ENCODE measurements at regions not wholly inside any gene's neighbourhood (a gene's known extent, or its start where the extent isn't known, plus 50 kb on each side); places are given as distances from the start of the nearest gene placed in this dataset.
"Not testable (repeated sequence)": the region's sequence is repeated elsewhere in the genome, so short reads cannot be mapped to it uniquely, and the experiment has no call there.

GRCh38 chr15:96947296-96948229 is 617.1 kb downstream of the NR2F2 start:
- no peak for DNase-seq

- no peak for DNase-seq
These were observed 618.5 kb downstream of the NR2F2 start for GRCh38 chr15:96948981-96949380.

GRCh38 chr15:96958721-96959120 is 628.2 kb downstream of the NR2F2 start:
- DNase-seq, result no peak

- no peak for DNase-seq
These were observed 629.0 kb downstream of the NR2F2 start for GRCh38 chr15:96959501-96959900.

GRCh38 chr15:96960711-96961480 is 630.4 kb downstream of the NR2F2 start:
- DNase-seq, result no peak

- DNase-seq, result no peak
These were observed 636.1 kb downstream of the NR2F2 start for GRCh38 chr15:96966554-96966953.

GRCh38 chr15:96969732-96970710 is 639.5 kb downstream of the NR2F2 start:
- no peak for DNase-seq

GRCh38 chr15:96972201-96972600 is 641.7 kb downstream of the NR2F2 start:
- no peak for DNase-seq

GRCh38 chr15:96974761-96975160 is 644.3 kb downstream of the NR2F2 start:
- no peak for DNase-seq

- DNase-seq, result no peak
These were observed 647.4 kb downstream of the NR2F2 start for GRCh38 chr15:96977886-96978285.

- no peak for DNase-seq
These were observed 648.5 kb downstream of the NR2F2 start for GRCh38 chr15:96978937-96979473.

GRCh38 chr15:96984121-96984671 is 653.7 kb downstream of the NR2F2 start:
- DNase-seq, result not testable (repeated sequence)

- no peak for DNase-seq
These were observed 662.3 kb downstream of the NR2F2 start for GRCh38 chr15:96992817-96993216.

- no peak for DNase-seq
These were observed 667.0 kb downstream of the NR2F2 start for GRCh38 chr15:96997538-96997937.

GRCh38 chr15:97009031-97009431 is 678.5 kb downstream of the NR2F2 start:
- no peak for DNase-seq

- no peak for DNase-seq
These were observed 682.5 kb downstream of the NR2F2 start for GRCh38 chr15:97012986-97013385.

GRCh38 chr15:97013491-97013890 is 683.0 kb downstream of the NR2F2 start:
- no peak for DNase-seq

GRCh38 chr15:97014001-97014400 is 683.5 kb downstream of the NR2F2 start:
- DNase-seq, result no peak

GRCh38 chr15:97023488-97023844 is 693.0 kb downstream of the NR2F2 start:
- DNase-seq, result no peak

- no peak for DNase-seq
These were observed 696.3 kb downstream of the NR2F2 start for GRCh38 chr15:97026781-97027180.

GRCh38 chr15:97027772-97028171 is 697.3 kb downstream of the NR2F2 start:
- no peak for DNase-seq

GRCh38 chr15:97030251-97030650 is 699.8 kb downstream of the NR2F2 start:
- no peak for DNase-seq

All from activated CD4-positive, alpha-beta T cell treated with anti-CD3 and anti-CD28 coated beads for 4 hours (primary cell).